WI38 (cell line): ENCODE measurements at regions not wholly inside any gene's neighbourhood (a gene's known extent, or its start where the extent isn't known, plus 50 kb on each side); places are given as distances from the start of the nearest gene placed in this dataset.

Experiments
- H3K4me3 ChIP-seq: 2 replicates; pipeline ENCODE4 v1.5.1; 2011; ENCODE audit warnings: low read depth, mild to moderate bottlenecking, control low read depth, low read length
- CTCF ChIP-seq: IDR thresholded peaks from 2 replicates; pipeline ENCODE4 v1.5.1; 2012; ENCODE audit warnings: low read depth, mild to moderate bottlenecking, control low read depth, low read length

- TF ChIP-seq CTCF = no peak
- no peak overlapping the region for H3K4me3 ChIP-seq
These were observed 199.0 kb upstream of the ATP2B1 start for GRCh38 chr12:89907659-89908058.

- no peak overlapping the region for H3K4me3 ChIP-seq
- TF ChIP-seq CTCF = no peak
These were observed 198.2 kb upstream of the ATP2B1 start for GRCh38 chr12:89906824-89907223.

GRCh38 chr12:89906178-89906577 lies 197.5 kb upstream of the ATP2B1 start:
- no peak overlapping the region for H3K4me3 ChIP-seq
- no peak for TF ChIP-seq CTCF

GRCh38 chr12:89901906-89902642 lies 193.4 kb upstream of the ATP2B1 start:
- no peak overlapping the region for H3K4me3 ChIP-seq
- TF ChIP-seq CTCF = no peak

- H3K4me3 ChIP-seq = no peak overlapping the region
- TF ChIP-seq CTCF = no peak
These were observed 192.7 kb upstream of the ATP2B1 start for GRCh38 chr12:89901319-89901718.

GRCh38 chr12:89899651-89900050 lies 191.0 kb upstream of the ATP2B1 start:
- no peak overlapping the region for H3K4me3 ChIP-seq
- TF ChIP-seq CTCF = no peak

- no peak overlapping the region for H3K4me3 ChIP-seq
- no peak for TF ChIP-seq CTCF
These were observed 187.0 kb upstream of the ATP2B1 start for GRCh38 chr12:89895591-89895990.
